ENCODE measurements at regions not wholly inside any gene's neighbourhood (a gene's known extent, or its start where the extent isn't known, plus 50 kb on each side); places are given as distances from the start of the nearest gene placed in this dataset.

DNA sequence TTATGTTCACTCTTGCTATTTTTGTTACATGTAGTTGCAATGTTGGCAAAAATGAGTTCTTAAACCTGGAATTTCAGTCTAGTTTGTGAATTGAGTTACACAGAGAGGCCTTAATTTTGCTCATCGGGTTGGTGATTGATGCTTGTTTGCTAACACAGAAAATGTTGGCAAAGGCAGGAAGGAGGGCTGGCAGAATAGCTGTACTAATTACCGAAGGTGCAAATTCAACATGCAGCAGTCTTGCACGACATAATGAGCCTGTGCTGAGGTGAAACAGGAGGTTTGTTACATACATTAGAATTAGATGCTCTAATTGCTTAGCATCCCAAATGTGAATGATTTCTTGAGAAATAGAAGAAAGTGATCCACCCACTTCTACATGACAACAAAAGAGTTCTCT is 475.0 kb upstream of the TOM1L1 start (continued):
- TF ChIP-seq, protein P1, sequence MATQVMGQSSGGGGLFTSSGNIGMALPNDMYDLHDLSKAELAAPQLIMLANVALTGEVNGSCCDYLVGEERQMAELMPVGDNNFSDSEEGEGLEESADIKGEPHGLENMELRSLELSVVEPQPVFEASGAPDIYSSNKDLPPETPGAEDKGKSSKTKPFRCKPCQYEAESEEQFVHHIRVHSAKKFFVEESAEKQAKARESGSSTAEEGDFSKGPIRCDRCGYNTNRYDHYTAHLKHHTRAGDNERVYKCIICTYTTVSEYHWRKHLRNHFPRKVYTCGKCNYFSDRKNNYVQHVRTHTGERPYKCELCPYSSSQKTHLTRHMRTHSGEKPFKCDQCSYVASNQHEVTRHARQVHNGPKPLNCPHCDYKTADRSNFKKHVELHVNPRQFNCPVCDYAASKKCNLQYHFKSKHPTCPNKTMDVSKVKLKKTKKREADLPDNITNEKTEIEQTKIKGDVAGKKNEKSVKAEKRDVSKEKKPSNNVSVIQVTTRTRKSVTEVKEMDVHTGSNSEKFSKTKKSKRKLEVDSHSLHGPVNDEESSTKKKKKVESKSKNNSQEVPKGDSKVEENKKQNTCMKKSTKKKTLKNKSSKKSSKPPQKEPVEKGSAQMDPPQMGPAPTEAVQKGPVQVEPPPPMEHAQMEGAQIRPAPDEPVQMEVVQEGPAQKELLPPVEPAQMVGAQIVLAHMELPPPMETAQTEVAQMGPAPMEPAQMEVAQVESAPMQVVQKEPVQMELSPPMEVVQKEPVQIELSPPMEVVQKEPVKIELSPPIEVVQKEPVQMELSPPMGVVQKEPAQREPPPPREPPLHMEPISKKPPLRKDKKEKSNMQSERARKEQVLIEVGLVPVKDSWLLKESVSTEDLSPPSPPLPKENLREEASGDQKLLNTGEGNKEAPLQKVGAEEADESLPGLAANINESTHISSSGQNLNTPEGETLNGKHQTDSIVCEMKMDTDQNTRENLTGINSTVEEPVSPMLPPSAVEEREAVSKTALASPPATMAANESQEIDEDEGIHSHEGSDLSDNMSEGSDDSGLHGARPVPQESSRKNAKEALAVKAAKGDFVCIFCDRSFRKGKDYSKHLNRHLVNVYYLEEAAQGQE (IDR thresholded peaks at IDR 0.05; ENCODE audit: low read depth) = no peak
- TF ChIP-seq FOSL1 (IDR thresholded peaks at IDR 0.05; ENCODE audit: low read depth) = no peak

DNA sequence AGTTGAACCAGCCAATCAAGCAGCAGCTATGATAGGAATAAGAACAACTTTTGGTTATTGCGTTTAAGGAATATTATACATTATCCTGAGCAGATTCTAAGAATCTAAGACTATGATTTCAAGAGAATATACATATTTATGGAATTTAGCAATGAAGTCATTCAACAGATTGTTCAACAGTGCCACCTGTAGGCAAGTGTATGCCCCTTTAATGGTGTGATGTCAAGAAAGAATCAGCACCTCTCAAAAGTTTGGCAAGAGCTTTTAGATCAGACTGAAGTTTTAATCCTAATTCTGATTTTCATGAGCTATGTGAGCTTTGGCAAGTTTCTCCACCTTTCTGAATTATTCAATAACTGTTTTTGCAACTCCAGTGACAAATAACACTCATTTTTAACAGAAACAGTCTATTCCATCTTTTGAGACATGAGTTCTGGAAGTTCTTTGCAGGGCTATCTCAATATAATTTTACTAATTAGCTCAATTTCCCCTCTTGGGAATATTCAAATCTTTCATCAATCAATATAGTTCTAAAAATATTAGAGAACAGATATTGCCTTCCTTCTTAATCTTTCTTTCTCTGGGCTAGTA is 474.3 kb upstream of the TOM1L1 start:
- no peak overlapping the region for H3K4me2 ChIP-seq (ENCODE audit: low read length)
- POLR2A ChIA-PET = no interaction called here

More for the DNA sequence above, 474.3 kb upstream of the TOM1L1 start:
- Histone ChIP-seq H3K4me3 (replicated peaks in 1 of 2; ENCODE audit: low read depth in 1 of 2, low read length in 2 of 2) (no peak overlapping the region), H3K27ac (ENCODE audit: low read depth, low read length) (no peak overlapping the region), H2AFZ (ENCODE audit: low read depth, low read length, poor library complexity, severe bottlenecking) (no peak overlapping the region), H3K9me2 (ENCODE audit: insufficient read depth) (no peaks in the 10 kb centered on the region), H3K9me3 (ENCODE audit: control insufficient read depth in 1 of 2, insufficient read depth in 1 of 2, low read depth in 1 of 2, low read length in 2 of 2) (peaks cover 19 to 23% of the 10 kb centered on the region in 2 experiments; a peak in 3 of 4 replicates), H3K4me1 (ENCODE audit: control insufficient read depth in 1 of 2, insufficient read depth in 2 of 2, low read length in 2 of 2) (no peaks in the 10 kb centered on the region), H3K36me3 (ENCODE audit: control insufficient read depth in 1 of 2, insufficient read depth in 2 of 2, low read length in 2 of 2) (no peaks in the 10 kb centered on the region), H4K20me1 (ENCODE audit: insufficient read depth) (no peaks in the 10 kb centered on the region), H3K9ac (ENCODE audit: low read length) (no peak overlapping the region), H3K79me2 (ENCODE audit: insufficient read depth, low read length) (no peaks in the 10 kb centered on the region), H3K27me3 (ENCODE audit: insufficient read depth, low read length) (no peaks in the 10 kb centered on the region)
- intact Hi-C loops (cut with micrococcal nuclease) = no loop called here
- CTCF ChIA-PET = no interaction called here
- no peak for DNase-seq (ENCODE audit: low read depth, low spot score)
- BruUV-seq (replicated peaks) = no TSS peak
- RAD21 ChIA-PET (ENCODE audit: low non-redundant PET in 1 of 2, low total read pairs in 2 of 2, uncharacterized antibody in 2 of 2, unreplicated experiment in 2 of 2) = no interaction called here
- ATAC-seq = no peak
- TF ChIP-seq, protein P2, sequence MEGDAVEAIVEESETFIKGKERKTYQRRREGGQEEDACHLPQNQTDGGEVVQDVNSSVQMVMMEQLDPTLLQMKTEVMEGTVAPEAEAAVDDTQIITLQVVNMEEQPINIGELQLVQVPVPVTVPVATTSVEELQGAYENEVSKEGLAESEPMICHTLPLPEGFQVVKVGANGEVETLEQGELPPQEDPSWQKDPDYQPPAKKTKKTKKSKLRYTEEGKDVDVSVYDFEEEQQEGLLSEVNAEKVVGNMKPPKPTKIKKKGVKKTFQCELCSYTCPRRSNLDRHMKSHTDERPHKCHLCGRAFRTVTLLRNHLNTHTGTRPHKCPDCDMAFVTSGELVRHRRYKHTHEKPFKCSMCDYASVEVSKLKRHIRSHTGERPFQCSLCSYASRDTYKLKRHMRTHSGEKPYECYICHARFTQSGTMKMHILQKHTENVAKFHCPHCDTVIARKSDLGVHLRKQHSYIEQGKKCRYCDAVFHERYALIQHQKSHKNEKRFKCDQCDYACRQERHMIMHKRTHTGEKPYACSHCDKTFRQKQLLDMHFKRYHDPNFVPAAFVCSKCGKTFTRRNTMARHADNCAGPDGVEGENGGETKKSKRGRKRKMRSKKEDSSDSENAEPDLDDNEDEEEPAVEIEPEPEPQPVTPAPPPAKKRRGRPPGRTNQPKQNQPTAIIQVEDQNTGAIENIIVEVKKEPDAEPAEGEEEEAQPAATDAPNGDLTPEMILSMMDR (IDR thresholded peaks at IDR 0.05 in 2 of 3, conservative IDR thresholded peaks at IDR 0.05 in 1 of 3; ENCODE audit: borderline replicate concordance in 1 of 3, insufficient read depth in 1 of 3, low read depth in 2 of 3, low read length in 2 of 3) = peak in 2 of 3 experiments; percentile 27 to 45; a peak in 3 of 6 replicates
- TF ChIP-seq RAD21 (IDR thresholded peaks at IDR 0.05; ENCODE audit: low read depth) (0 out of 2 replicates have a peak, but pooled peaks have one; percentile 18), SP1 (IDR thresholded peaks at IDR 0.05; ENCODE audit: low read depth) (no peak)
